ENCODE measurements at regions not wholly inside any gene's neighbourhood (a gene's known extent, or its start where the extent isn't known, plus 50 kb on each side); places are given as distances from the start of the nearest gene placed in this dataset.

DNA sequence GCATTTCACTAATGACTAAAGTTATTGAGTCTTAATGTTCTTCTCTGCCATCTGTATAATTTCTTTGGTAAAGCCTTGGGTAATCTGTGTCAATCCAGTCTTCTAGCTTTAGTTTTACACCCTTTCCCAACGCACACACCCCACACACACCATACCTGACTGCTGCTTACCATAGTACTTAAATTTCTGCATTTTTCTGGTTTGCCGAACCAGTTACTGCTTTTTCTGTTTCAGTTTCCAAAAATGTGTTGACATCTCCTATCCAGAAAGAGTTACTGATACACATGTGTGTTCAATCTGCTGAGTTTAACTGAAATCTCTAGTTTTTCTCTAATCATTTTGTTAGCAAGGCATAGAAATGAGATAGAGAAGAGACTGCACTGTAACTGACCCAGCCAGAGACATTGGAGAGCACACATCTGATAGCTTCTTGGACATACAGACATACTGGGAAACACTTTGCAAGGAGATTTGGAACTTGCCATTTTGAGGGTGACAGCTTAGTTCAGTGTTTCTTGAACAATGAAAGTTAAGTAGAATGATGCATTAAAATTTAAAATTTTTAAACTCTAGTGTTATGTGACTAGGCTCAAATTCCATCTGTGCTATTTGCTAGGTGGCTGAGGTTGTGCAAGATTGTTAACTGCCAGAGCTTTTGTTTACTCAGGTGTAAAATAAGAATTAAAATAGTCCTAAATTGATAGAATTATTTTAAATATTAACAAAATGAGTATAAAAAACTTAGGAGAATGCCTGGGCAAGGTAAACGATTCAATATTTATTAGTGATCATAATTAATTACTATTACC is 807.6 kb downstream of the DNAJB9 start:
- no peak overlapping the region for H3K4me3 Mint-ChIP-seq (ENCODE audit: low read depth, unreplicated experiment)
- DNase-seq, result no peak
- H3K27me3 Mint-ChIP-seq (ENCODE audit: unreplicated experiment), result no peaks in the 10 kb centered on the region
- no peak overlapping the region for H3K27ac Mint-ChIP-seq (ENCODE audit: unreplicated experiment)
- no peaks in the 10 kb centered on the region for H3K4me1 Mint-ChIP-seq (ENCODE audit: low read depth, unreplicated experiment)
- intact Hi-C loops (cut with micrococcal nuclease; ENCODE audit: unreplicated experiment), result no loop called here
- TF ChIP-seq, protein P1, sequence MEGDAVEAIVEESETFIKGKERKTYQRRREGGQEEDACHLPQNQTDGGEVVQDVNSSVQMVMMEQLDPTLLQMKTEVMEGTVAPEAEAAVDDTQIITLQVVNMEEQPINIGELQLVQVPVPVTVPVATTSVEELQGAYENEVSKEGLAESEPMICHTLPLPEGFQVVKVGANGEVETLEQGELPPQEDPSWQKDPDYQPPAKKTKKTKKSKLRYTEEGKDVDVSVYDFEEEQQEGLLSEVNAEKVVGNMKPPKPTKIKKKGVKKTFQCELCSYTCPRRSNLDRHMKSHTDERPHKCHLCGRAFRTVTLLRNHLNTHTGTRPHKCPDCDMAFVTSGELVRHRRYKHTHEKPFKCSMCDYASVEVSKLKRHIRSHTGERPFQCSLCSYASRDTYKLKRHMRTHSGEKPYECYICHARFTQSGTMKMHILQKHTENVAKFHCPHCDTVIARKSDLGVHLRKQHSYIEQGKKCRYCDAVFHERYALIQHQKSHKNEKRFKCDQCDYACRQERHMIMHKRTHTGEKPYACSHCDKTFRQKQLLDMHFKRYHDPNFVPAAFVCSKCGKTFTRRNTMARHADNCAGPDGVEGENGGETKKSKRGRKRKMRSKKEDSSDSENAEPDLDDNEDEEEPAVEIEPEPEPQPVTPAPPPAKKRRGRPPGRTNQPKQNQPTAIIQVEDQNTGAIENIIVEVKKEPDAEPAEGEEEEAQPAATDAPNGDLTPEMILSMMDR (IDR thresholded peaks at IDR 0.05; ENCODE audit: unreplicated experiment), result no peak
- no peaks in the 10 kb centered on the region for H3K36me3 Mint-ChIP-seq (ENCODE audit: insufficient read depth, unreplicated experiment)
- H3K9me3 Mint-ChIP-seq (ENCODE audit: low read depth, unreplicated experiment), result peaks cover 16% of the 10 kb centered on the region
- BruUV-seq (replicated peaks), result no TSS peak
- CTCF ChIA-PET, result no interaction called here

DNA sequence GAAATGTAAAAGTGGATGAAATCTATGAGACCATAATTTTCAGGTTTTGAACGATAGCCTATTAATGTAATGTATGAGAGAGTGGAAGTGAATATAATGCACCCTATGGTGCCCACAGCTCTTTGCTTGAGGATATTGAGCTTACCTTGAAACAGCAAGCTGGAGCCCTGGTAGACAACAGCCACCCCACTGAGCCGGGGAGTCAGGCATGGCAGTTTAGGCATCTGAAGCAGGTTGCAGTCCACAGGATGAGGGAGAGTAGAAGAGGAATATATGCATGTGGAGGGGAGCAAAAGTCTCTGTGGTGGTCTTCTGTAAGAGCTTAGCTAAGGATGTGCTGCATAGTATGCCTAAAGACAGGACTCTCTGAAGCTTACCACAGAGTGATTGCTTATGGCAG is 817.3 kb downstream of the DNAJB9 start:
- CTCF ChIA-PET, result no interaction called here
- intact Hi-C loops (cut with micrococcal nuclease; ENCODE audit: unreplicated experiment), result no loop called here
- no TSS peak for BruUV-seq (replicated peaks)

DNA sequence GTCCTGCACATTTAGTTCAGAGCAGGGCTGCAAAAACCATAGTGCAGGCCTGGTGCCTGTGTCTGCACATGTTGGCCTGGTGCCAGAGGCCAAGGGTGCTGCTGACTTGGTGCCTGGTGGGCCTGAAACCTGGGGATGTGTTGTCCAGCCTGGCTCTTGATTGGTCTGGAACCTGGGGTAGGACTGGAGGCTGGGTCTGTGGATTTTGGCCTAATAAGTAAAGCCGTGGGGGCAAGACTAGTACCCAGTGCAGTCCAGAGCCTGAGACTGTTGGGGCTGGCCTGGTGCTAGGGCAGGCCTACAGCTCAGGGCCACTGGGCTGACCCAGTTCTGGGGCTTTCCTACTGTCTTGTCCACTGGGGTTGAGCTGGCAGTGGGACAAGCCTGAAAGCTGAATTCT is 817.9 kb downstream of the DNAJB9 start:
- intact Hi-C loops (cut with micrococcal nuclease; ENCODE audit: unreplicated experiment), result no loop called here
- TF ChIP-seq, protein P1 (IDR thresholded peaks at IDR 0.05; ENCODE audit: unreplicated experiment), result no peak
- CTCF ChIA-PET, result no interaction called here
- Mint-ChIP-seq H3K27ac (ENCODE audit: unreplicated experiment) (no peak overlapping the region), H3K4me3 (ENCODE audit: low read depth, unreplicated experiment) (no peak overlapping the region), H3K4me1 (ENCODE audit: low read depth, unreplicated experiment) (no peaks in the 10 kb centered on the region), H3K9me3 (ENCODE audit: low read depth, unreplicated experiment) (peaks cover 13% of the 10 kb centered on the region), H3K36me3 (ENCODE audit: insufficient read depth, unreplicated experiment) (no peaks in the 10 kb centered on the region), H3K27me3 (ENCODE audit: unreplicated experiment) (no peaks in the 10 kb centered on the region)
- no peak for DNase-seq
- no TSS peak for BruUV-seq (replicated peaks)

More for the DNA sequence above, 817.3 kb downstream of the DNAJB9 start:
- Mint-ChIP-seq H3K4me3 (ENCODE audit: low read depth, unreplicated experiment) (no peak overlapping the region), H3K27me3 (ENCODE audit: unreplicated experiment) (no peaks in the 10 kb centered on the region), H3K9me3 (ENCODE audit: low read depth, unreplicated experiment) (peaks cover 16% of the 10 kb centered on the region), H3K4me1 (ENCODE audit: low read depth, unreplicated experiment) (no peaks in the 10 kb centered on the region), H3K27ac (ENCODE audit: unreplicated experiment) (no peak overlapping the region), H3K36me3 (ENCODE audit: insufficient read depth, unreplicated experiment) (no peaks in the 10 kb centered on the region)
- TF ChIP-seq, protein P1 (IDR thresholded peaks at IDR 0.05; ENCODE audit: unreplicated experiment), result no peak
- DNase-seq, result no peak

DNA sequence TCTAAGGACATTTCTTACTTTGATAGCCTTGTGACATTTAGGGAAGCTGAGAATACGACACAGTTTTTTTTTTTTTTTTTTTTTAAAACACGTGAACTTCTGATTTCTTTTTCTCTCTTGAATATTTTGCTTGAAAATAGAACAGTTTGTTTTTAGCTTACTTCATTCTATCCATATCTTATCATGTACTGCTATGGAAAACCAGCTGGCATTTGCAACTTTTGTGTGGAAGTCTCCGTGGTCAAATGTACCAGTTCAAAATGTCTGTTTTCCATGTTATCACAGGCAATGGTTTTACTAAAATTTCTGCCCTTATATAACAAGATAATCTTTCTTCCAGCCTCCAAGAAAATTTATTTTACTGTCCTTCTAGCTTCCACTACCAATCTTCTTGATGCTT is 821.6 kb downstream of the DNAJB9 start:
- BruUV-seq (replicated peaks), result no TSS peak
- no peaks in the 10 kb centered on the region for H3K36me3 Mint-ChIP-seq (ENCODE audit: insufficient read depth, unreplicated experiment)
- H3K9me3 Mint-ChIP-seq (ENCODE audit: low read depth, unreplicated experiment), result peaks cover 13% of the 10 kb centered on the region
- no peak for DNase-seq
- no peaks in the 10 kb centered on the region for H3K4me1 Mint-ChIP-seq (ENCODE audit: low read depth, unreplicated experiment)
- TF ChIP-seq, protein P1 (IDR thresholded peaks at IDR 0.05; ENCODE audit: unreplicated experiment), result no peak
- H3K27me3 Mint-ChIP-seq (ENCODE audit: unreplicated experiment), result no peaks in the 10 kb centered on the region
- no peak overlapping the region for H3K27ac Mint-ChIP-seq (ENCODE audit: unreplicated experiment)
- H3K4me3 Mint-ChIP-seq (ENCODE audit: low read depth, unreplicated experiment), result no peak overlapping the region
- CTCF ChIA-PET, result no interaction called here
- intact Hi-C loops (cut with micrococcal nuclease; ENCODE audit: unreplicated experiment), result no loop called here
